Loucy (cell line): ENCODE measurements at regions not wholly inside any gene's neighbourhood (a gene's known extent, or its start where the extent isn't known, plus 50 kb on each side); places are given as distances from the start of the nearest gene placed in this dataset.

Experiments used
- CTCF ChIP-seq: fragments of 200-600 bp; sonication (generic); conservative IDR thresholded peaks from 2 replicates; pipeline ENCODE4 v1.5.1; 2014; ENCODE audit warnings: mild to moderate bottlenecking, antibody characterized with exemption, low read length
- EZH2phosphoT487 ChIP-seq: fragments of 200-600 bp; IDR thresholded peaks from 2 replicates; pipeline ENCODE4 v1.6.1; 2018; ENCODE audit warnings: antibody characterized with exemption, mild to moderate bottlenecking, moderate library complexity, borderline replicate concordance

GRCh38 chr13:42720858-42721219, 60.5 kb upstream of the FAM216B start:
- TF ChIP-seq CTCF, result no peak
- TF ChIP-seq EZH2phosphoT487, result no peak
